NAMALWA (cell line): ENCODE measurements at regions not wholly inside any gene's neighbourhood (a gene's known extent, or its start where the extent isn't known, plus 50 kb on each side); places are given as distances from the start of the nearest gene placed in this dataset.
"Not testable (repeated sequence)": the region's sequence is repeated elsewhere in the genome, so short reads cannot be mapped to it uniquely, and the experiment has no call there.

Experiments used
- DNase-seq: peaks from one replicate; pipeline ENCODE4 v3.0.0-alpha.2; 2015; ENCODE audit warnings: low spot score

DNA sequence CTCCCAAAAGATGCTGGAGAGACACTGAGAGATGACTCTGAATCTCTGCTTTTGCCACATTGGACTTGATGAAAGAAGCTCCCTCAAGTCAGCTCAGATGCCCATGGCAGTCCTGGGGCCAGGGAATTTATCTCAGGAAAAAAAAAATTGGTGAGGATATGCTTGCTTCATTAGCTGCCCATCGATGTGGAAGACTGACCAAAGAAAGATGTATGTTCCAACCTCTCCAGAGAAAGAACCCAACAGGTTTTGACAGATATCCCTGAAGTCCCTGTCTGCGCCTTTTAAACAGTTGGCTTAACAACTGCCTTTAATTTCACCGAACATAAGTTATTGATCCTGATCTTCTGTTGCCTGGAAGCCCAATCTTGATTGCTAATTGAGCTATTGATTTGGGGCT, 137.4 kb downstream of the TMEM114 start:
- no peak for DNase-seq

DNA sequence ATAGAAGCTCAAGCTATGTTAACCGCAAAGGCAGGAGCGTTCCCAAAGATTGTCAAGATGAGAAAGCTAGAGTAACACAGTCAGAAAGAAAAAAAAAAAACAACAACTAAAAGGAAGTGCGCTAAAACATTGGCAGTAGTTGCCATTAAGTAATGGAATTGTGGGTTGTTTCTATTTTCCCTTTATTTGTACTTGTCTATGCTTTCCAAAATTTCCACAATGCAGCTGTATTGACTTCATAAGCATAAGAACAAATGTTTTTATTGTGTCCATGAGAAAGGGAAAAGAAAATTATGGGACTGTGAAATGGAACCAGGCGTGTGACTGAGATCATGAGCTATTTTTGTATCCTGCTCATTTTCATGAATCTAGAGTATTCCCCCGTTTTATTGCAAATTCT, 153.4 kb downstream of the TMEM114 start:
- DNase-seq = no peak

DNA sequence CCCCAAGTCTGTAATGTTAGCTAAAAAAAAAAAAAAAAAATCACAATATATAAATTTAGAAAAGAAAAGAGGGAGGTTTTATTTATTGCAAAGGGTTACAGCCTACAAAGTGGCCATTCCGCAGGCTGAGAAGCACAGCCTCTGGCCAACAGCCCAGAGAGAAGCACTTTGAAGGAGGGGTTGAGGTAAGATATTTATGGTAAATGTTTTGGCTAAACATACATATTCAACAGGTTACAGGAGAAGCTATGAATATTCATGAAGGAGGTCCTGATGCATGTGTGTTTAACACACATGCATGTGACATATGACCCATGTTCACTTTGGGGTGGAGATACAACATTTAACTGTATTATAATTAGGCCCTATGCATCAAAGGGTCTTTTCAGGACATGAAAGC, 158.5 kb downstream of the TMEM114 start:
- DNase-seq = no peak

DNA sequence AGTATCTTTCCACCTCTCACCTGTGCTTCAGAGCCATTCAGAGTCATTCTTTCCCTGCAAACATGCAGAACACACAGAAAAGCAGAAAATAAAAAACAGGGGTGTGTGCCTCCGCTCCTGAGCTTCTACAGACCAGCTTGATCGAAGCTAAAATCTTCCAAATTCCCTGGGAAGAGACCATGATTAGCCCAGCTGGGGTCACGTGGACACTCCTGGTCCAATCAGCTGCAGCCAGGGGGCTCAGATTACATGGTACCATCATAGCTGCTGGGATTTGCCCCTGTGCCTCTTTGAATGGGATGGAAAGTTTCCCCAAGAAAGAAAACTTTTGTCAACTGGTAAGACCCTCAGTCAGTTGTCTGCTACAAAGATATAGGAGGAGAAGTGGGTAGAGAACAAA, 159.9 kb downstream of the TMEM114 start:
- DNase-seq = no peak

DNA sequence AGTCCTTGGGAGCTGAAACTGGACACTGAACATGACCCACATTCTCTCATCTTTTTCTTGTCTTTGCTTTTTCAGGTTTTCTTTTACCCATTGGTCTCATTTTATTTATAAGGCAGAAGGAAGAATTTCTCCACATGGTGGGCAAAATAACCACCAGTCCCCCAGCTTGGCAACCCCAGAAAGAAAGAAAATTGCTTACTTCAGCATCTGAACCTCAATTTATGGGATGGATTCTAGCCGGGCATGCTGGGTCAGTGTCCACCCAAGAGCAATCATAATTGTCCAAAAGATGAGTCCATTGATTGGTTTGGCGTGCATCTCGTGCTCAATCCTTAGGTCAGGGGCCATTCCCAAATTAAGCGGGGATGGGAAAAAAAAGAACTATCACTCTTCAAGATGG, 163.7 kb downstream of the TMEM114 start:
- DNase-seq = no peak

DNA sequence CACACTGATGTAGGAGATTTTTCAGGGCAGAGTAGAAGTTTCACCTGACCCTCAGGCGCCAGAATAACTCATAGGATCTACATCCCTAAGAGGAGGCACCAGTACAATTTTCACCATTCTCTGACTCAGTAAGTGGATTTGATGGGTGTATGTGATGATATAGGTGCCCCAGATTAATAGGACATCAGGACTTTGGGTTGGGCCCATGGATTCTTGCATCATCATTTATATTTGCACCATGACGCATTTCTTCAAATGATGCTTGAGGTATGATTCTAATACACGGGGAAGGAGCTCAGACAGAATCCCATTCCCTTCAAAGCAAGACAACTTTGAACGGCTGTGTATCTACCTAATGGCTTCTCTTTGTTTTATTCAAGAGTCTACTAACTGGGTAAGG, 173.2 kb downstream of the TMEM114 start:
- DNase-seq = no peak

DNA sequence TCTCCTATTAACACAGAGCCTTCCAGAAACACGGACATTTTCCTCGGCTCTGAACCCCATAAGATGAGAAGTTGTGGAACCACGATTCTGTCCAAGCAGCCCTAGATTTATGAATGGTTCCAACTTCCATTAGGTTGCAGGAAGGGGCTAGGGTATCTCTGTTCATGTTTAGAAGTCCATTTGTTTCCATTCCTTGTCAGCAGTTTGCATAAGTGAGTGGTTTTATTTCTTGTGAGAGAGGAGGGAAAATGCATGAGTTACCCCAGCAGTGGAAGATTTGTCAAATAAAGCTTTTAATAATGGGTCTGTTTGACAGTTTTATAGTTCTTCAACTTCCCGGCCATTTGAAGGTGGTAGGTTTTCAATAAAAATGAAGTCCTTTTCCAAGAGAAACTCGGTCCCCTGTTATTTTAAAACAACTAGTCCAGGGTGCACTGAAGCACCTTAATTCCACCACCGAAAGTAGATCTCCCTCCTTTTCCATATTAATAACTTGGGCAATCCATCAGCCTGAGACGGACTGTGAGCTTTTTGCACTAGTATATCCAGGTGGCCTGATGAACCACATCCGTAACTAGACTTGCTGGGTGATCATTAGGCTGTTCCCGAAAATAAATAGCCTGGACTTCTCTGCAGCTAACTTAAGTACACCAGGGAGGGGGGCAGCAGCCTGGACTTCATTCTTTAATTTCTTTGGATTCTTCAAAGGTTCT, 181.3 kb downstream of the TMEM114 start:
- no peak for DNase-seq

DNA sequence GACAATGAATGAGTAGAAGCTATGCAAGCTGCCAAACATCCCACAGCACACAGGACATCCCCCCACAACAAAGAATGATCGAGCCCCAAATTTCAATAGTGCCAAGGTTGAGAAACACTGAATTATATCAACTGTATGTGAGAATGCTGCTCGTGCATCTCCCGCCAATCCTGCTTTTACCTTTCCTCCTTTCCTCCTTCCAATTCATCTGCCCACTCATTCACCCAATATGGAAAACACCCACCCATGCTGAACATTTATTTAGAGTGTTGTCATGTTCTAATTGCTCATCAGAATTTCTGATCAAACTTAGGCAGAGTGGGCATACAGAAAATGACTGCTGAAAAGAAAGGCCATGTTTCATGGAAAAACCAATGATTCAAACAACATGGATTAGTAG, 183.0 kb downstream of the TMEM114 start:
- no peak for DNase-seq

DNA sequence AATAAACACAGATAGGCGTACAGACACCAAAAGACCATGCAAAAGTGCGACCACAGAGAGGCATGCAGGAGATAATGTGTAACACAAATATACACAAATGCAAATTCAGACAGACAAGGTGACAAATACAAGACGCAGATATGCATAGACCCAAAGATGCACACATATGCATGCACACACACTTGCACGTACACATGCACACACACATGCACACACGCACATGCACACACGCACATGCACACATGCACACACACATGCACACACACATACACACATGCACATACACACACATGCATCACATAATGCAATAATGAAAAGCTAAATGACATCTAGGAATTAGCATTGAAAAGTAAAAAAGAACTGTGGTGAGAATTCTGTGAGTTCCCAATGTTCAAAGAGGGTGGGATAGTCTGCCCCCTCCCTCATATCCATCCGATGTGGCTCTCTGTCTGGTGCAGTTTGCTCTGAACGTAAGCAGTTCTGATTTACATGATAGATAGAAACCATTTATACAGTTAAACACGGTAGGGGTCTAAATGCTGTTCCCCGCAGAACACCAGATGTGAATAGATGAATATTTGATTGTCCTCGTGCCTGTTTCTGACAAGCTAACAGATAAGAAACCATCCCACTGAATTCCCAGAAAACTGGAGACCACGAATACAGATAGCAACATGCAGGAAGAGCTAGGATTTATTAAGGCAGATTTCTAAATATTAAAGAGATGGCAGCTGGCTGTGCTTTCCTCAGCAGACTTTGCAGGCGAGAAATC, 186.1 kb downstream of the TMEM114 start:
- DNase-seq = no peak

DNA sequence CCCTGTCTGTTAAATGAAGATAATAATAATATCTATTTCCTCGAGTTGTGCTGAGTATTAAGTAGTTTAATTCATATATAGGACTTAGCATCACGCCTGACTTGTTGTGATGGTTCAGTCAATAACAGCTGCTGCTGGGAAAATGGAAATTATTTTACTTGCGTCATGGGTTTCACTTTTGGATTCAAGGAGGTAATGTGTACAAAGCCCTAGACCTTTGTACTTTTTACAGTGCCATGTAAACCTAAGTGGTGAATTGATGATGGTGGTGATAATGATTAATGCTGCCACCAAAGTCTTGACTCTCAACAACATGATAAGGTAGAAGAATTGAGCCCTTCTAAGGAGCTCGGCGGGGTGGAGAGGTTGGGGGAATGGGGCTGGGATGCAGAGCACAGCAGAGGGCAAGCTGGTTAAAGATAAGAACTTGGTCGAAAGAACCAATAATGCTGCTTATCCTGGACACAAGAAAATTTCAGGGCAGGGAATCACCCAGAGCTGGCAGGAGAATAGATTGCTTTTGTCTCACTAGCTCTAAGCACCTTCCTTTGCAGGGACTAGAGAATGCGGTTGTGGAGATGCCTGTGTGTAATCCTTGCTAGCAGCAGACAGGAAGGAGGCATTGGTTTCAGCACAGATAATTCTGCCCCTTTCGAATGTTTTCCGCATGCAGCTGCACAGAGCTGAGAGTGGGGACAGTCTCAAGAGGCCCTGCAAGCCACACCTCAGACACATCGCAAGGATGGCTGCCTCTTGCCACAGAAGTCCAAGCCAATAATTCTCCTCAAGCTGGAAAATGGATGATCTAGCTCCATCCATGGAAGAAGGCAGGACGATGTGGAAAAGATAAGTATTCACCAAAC, 187.1 kb downstream of the TMEM114 start:
- no peak for DNase-seq

DNA sequence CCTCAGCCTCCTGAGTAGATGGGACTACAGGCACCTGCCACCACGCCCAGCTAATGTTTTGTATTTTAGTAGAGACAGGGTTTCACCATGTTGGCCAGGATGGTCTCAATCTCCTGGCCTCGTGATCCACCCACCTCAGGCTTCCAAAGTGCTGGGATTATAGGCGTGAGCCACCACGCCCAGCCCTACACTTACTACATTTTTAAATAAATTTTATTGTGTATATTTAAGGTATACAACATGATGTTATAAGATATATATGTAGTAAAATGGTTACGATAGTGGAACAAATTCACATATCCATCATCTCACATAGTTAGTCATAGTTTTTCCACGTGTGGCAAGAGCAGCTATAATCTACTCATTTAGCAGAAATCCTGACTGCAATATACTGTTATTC, 189.6 kb downstream of the TMEM114 start:
- not testable (repeated sequence) for DNase-seq

DNA sequence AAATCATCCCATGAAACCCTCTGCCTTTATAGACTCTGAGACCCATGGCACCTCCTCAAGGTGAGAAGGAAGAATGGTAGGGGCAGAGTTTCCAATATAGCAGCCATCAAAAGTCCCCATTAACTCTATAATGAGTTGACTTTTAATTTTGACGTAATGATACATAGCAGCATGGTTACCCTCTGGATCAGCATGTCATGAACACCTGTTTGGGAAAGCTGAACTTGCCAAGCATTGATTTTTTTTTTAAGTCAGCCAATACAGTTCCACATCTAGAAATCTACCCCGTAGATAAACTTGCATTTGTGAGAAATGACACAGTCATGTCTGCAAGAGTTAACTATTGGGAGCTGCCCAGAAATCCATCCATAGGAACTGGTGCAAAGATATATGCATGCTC, 191.8 kb downstream of the TMEM114 start:
- no peak for DNase-seq

DNA sequence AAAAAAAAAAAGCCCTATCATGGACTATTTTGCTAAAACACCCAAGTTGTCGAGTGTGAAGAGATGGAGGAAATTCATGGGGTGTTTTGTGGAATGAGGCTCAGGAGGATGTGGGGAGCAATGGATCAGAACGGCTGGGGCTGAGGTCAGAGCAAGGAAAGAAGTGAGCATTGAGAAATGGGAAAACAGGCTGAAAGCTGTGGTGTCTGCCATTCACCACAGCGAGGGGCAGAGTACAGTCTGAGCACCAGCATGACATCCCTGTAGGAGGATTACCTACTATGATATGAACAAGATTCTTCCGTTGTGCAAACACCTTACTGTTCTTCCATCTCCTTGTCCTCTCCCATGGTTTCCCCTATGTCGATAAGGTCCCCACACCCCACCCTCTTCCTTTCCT, 193.1 kb downstream of the TMEM114 start:
- no peak for DNase-seq

DNA sequence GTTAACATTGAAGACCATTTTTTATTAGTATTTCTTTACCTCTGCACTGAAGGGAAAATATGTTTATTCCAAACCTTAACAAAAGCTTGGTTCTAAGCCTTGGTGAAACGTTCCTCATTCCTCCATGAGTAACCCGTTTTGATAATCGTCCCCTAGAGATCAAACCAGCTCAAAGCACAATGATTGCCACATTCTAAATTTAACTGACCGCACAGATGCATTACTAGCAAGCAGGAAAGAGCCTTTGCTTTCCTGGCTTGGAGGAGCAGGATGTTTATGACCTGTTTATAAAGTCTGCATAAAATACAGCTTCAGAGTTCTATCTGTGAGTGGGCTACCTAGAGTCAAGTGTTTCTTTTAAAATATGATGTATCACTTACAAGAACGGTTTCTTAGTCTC, 193.8 kb downstream of the TMEM114 start:
- DNase-seq = no peak

DNA sequence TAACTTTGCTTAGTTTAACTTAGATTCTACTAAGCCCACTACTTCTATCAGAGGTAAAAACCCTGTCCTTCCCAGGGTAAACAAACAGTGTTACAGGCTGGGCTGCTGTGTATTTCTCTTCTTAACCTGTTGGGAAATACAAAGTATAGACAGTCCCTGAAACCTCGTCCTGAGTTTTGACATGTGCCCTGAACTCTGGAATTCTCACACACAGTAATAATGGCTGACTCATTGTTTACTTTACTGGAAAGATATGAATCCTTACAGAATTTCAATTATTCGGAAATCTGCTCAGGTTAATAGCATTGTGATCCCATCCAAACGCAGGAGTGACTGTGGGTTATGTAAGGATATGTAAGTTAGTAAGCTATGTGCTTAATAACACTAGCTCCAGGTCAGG, 199.1 kb downstream of the TMEM114 start:
- no peak for DNase-seq

DNA sequence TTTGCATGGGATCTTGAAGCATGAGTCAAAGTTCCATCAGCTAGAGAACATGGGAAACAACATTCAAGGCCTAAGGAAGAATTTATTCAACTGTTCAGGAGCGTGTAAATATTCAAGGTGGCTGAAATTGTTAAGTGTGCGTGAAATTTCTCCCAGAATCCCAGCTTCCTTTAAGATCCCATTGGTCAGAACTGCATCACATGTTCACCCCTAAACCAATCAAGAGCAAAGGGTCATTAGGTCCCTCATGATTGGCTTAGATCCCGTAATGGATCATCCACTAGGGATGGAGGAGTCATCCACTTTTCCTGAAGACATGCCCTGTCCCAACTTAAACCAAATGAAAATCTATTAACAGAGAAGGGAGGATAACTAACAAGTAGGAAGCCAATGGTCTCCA, 201.6 kb downstream of the TMEM114 start:
- no peak for DNase-seq

DNA sequence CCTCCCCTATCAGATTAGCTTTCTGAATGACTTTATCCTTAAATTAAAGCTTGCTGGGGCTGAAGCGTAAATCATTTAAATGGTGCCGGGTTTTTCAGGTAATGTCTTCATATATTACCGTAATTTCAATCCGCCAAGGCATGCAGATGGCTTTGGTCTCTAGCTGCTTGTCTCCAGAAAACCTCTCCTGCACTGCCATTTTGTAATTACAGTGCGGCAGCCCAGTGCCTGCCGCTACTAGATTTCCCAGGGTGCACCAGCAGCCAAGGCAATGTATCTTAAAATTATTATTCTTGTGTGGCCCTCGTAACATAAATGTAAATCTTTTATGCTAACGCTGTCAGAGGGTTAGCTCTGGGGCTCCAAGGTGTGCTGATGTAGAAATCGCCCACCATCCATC, 208.5 kb downstream of the TMEM114 start:
- DNase-seq = no peak

DNA sequence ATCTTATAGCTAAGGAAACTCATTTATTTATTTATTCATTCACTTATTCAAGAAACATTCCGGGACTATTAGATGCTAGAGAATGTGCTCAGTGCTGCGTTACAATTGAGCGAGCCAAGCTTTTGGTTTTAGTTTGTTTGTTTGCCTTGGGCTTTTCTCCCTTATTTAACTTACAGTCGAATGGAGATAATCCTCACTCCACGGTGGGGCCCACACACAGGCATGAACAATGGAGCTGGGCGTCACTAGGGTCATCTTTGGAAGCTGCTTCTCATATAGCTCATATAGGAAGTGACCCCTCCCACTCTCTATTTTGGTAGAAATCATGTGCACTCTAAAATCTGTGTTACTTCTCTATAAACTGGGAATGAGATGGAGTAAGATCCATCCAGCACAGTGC, 210.0 kb downstream of the TMEM114 start:
- no peak for DNase-seq

DNA sequence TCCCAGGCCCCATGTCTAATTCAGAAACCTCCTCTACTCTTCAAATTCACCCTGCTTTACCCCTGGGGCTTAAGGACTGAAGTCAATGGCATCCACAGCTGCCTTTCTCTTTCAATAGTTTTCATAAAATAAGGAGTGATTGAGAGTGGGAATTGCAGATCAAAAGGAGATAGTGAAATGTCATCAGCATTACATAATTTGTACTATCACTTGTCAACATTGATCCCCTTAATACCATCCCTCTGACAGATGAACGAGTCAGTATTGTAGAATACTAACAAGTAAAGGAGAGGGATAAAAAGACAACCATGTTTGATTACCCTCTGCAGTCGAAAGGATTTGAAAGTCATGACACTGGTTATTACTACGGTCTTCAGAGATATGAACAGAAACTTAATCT, 212.4 kb downstream of the TMEM114 start:
- no peak for DNase-seq

DNA sequence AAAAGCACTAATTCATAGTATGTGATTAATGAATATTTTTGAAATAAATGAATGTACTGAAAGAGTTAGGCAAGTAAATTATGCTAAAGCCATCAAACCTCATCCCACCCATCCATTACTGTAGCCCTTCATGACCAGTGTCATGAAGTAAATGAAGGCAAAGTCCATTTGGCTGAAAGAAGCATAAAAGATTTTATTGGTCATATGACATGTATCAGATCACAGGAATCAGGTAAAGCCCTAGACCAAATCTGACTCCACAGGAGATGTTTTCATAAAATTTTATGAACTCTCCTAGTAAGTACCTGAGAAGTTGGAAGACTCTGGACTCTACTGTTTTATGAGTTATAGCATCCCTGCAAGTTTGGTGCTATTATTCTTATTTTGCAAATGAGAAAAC, 213.5 kb downstream of the TMEM114 start:
- no peak for DNase-seq

DNA sequence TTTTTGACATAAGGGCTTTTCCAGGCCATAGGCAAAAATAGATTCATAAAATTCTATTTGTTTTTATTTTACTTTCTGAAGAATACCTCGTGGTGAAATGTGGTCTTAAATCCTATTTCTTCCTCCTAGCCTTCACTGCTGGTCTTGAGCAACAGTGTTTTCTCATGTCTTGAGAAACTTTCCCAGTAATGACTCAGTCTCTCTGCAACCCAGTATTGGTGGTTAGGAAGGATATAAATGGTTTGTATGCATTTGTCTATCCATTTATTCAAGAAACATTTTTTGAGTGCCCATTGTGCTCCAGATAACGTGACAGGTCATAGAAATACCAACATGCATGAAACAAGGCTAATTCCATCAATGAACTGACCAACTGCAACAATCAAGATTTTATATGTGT, 213.9 kb downstream of the TMEM114 start:
- DNase-seq = no peak

DNA sequence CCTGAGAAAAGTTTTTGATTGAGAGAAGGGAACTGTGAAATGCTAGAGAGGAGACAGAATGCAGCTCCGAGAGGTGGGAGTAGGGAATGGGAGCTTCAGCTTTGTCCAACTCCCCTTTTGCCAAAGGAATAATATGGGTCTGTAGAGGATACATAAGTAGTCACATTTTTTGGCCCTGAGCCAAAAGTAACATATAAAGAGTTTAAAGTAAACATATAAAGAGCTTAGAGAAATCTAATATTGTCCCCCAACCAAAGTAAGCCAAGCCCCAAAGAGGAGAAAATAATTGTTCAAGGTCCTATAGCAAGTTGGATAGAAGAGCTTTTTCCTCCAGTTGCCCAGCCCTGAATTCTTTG, 215.1 kb downstream of the TMEM114 start:
- DNase-seq = no peak

DNA sequence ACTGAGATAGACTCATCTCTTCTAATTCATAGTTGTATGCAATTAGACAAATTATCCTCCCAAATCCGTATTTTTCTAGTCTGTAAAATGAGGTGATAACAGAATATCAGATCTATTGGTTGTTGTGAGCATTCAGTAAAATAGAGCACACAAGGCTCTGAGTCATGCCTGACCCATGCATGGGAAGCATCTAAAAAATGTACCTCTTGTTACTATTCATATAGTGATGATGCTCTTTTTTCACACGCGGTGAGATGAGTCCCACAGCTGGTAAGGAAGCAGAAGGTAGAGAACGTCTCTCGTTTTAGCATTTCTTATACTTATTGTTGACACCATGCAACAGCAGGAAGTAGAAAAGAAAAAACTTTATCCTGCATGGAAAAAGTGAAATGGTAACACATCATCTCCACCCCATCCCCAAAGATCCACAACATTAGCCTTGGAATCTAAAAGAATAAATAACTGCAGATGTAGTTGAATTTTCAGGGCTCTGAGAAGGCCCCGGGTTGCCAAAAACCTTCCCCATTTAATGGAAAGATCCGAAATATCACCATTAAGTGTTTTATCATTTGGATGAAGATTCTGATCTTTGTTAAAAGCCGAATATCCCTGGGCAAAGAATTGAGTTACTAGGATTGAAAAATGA, 215.6 kb downstream of the TMEM114 start:
- DNase-seq = no peak
